H1 (cell line): ENCODE measurements at regions not wholly inside any gene's neighbourhood (a gene's known extent, or its start where the extent isn't known, plus 50 kb on each side); places are given as distances from the start of the nearest gene placed in this dataset.

Experiments used
- BACH1 ChIP-seq: IDR thresholded peaks from 2 replicates; pipeline ENCODE4 v1.6.1; 2012; ENCODE audit warnings: low read length, improper control_type of control experiment
- CEBPB ChIP-seq: IDR thresholded peaks from 2 replicates; pipeline ENCODE4 v1.6.1; 2012; ENCODE audit warnings: low read depth, low read length
- CHD7 ChIP-seq: fragments of 300-600 bp; sonication (generic); IDR thresholded peaks from 2 replicates; pipeline ENCODE4 v1.7.1; 2012; ENCODE audit warnings: low read length, moderate library complexity, mild to moderate bottlenecking, inconsistent platforms; ENCODE audit not compliant: insufficient replicate concordance
- CTBP2 ChIP-seq: IDR thresholded peaks from 2 replicates; pipeline ENCODE4 v1.7.0; 2011; ENCODE audit warnings: borderline replicate concordance, mild to moderate bottlenecking, moderate library complexity, mixed read lengths, low read length; ENCODE audit not compliant: insufficient read depth, insufficient read length
- HDAC2 ChIP-seq, 2 experiments: fragments of 300-600 bp in 1 of 2; sonication (generic) in 1 of 2; IDR thresholded peaks; 2 replicates each; pipeline ENCODE4 v1.6.1; 2011 to 2012; ENCODE audit warnings: low read depth in 2 of 2, low read length in 2 of 2, mild to moderate bottlenecking in 2 of 2, moderate library complexity in 2 of 2, borderline replicate concordance in 1 of 2, inconsistent platforms in 1 of 2
- HDAC6 ChIP-seq: IDR thresholded peaks from one replicate; pipeline ENCODE4 v1.7.1; 2012; ENCODE audit warnings: low read depth, mild to moderate bottlenecking, inconsistent platforms, low read length, moderate library complexity
- KDM4A ChIP-seq: IDR thresholded peaks from one replicate; pipeline ENCODE4 v1.7.1; 2012; ENCODE audit warnings: low read depth, mild to moderate bottlenecking, moderate library complexity, low read length, inconsistent platforms; ENCODE audit not compliant: severe bottlenecking
- PHF8 ChIP-seq: fragments of 200-600 bp; sonication (generic); conservative IDR thresholded peaks from 2 replicates; pipeline ENCODE4 v1.7.1; 2012; ENCODE audit warnings: low read depth, mild to moderate bottlenecking, inconsistent platforms, low read length, moderate library complexity
- POLR2AphosphoS5 ChIP-seq: IDR thresholded peaks from 2 replicates; pipeline ENCODE4 v1.6.1; 2011; ENCODE audit warnings: low read depth, low read length
- SIRT6 ChIP-seq: IDR thresholded peaks from one replicate; pipeline ENCODE4 v1.7.1; 2012; ENCODE audit warnings: low read length, inconsistent platforms
- SIX5 ChIP-seq: IDR thresholded peaks from 2 replicates; pipeline ENCODE4 v1.6.1; 2011; ENCODE audit warnings: mild to moderate bottlenecking, low read depth, low read length
- SP4 ChIP-seq: IDR thresholded peaks from 2 replicates; pipeline ENCODE4 v1.6.1; 2012; ENCODE audit warnings: low read length, inconsistent platforms
- TAF7 ChIP-seq: optimal IDR thresholded peaks from 2 replicates; pipeline ENCODE3; 2011; ENCODE audit warnings: low read depth, mild to moderate bottlenecking, inconsistent platforms, low read length, moderate library complexity, borderline replicate concordance

DNA sequence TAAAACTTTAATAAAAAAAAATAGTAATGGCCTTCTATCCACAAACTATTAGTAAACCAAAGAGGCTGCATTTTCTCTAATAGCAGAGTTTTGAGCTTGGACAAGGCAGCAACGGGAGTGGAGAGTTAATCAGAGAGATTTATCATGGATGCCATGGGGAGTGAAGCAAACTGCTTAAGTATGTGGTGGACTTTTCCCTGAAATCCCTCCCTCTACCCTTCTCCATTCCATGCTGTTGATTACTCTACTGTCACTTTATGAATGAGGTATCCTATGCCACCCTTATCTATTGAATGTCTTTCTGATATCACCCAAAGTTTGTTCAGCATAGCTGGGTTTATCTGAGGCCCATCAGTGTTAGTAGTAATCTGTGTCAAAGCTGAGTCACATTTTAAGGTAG lies 335.6 kb upstream of the TRAM1L1 start (continued):
- TF ChIP-seq CHD7, result no peak
- no peak for TF ChIP-seq TAF7
- TF ChIP-seq HDAC2 (IDR thresholded peaks at IDR 0.05; ENCODE audit: borderline replicate concordance in 1 of 2, low read depth in 2 of 2, low read length in 2 of 2), result no peak
- no peak for TF ChIP-seq SP4
- no peak for TF ChIP-seq PHF8
- no peak for TF ChIP-seq CTBP2
- TF ChIP-seq POLR2AphosphoS5, result no peak
- no peak for TF ChIP-seq SIRT6
- TF ChIP-seq KDM4A, result no peak
- no peak for TF ChIP-seq CEBPB
- TF ChIP-seq SIX5, result no peak
- TF ChIP-seq HDAC6, result no peak
- TF ChIP-seq BACH1, result no peak
